HG03558 (cell line): ENCODE measurements at regions not wholly inside any gene's neighbourhood (a gene's known extent, or its start where the extent isn't known, plus 50 kb on each side); places are given as distances from the start of the nearest gene placed in this dataset.

Experiments
- ATAC-seq: cut with Tn5 transposase; IDR thresholded peaks from one replicate; pipeline ENCODE4 v1.9.1; 2021; ENCODE audit warnings: moderate number of reproducible peaks; ENCODE audit not compliant: unreplicated experiment; ENCODE audit errors: extremely low read depth

DNA sequence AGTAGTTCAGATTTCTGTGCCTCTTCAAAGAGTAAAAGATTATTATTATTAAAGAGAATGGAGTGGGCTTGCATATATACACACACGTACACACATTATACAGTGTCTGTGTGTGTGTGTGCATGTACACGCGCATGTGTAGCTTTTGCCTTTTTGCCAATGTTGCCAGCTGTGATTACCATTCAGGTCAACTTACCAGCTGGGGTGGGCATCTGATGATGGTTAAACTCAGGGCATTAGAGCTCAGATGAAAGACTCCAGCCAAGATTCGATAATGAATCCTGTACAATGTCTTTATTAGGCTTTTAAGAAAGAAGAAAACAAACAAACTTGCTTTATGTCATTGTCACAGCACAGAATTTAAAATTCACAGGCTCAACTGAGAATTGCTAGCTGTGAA lies 296.5 kb upstream of the DMAC1 start:
- no peak for ATAC-seq

GRCh38 chr9:8095672-8096086 lies 296.1 kb upstream of the DMAC1 start:
- ATAC-seq = no peak

- no peak for ATAC-seq
Measured at GRCh38 chr9:8088477-8088876, 288.9 kb upstream of the DMAC1 start.

GRCh38 chr9:8085986-8086385 lies 286.4 kb upstream of the DMAC1 start:
- ATAC-seq = no peak

DNA sequence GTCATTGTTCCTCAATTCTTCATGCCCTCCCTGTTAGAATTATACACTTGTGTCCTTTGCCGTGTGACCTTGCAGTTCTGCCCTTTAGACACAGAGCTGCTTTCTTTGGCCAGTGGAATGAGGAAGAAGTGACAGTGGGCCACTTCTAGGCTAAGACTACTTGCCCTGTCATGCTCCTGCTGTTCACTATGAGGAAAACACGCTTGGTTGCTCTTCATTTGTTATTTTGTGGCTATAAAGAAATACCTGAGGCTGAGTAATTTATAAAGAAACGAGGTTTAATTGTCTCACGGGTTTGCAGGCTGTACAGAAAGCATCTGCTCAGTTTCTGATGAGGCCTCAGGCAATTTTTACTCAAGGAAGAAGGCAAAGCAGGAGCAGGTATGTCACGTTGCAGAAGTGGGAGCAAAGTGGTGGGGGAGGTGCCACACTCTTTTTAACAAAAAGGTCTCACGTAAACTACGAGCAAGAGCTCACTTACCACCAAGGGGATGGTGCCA lies 279.1 kb upstream of the DMAC1 start:
- no peak for ATAC-seq

GRCh38 chr9:8074713-8075286 lies 275.2 kb upstream of the DMAC1 start:
- no peak for ATAC-seq

DNA sequence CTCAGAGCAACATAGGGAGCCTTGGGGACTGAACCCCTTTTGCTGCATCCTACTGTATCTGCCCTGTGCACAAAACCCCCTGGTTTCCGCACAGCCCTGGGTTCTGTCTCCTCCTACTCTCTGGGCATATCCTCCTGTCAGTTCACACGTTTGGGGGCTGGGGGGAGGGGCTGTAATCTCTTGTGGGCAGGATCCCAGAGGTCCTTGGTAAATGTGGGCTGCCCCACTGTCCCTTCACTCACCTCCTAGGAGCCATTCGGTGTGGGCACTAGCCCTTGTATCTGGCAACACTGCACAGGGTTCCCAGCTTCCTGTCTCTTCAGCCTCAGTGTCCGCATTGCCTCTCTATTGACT lies 271.8 kb upstream of the DMAC1 start:
- no peak for ATAC-seq

DNA sequence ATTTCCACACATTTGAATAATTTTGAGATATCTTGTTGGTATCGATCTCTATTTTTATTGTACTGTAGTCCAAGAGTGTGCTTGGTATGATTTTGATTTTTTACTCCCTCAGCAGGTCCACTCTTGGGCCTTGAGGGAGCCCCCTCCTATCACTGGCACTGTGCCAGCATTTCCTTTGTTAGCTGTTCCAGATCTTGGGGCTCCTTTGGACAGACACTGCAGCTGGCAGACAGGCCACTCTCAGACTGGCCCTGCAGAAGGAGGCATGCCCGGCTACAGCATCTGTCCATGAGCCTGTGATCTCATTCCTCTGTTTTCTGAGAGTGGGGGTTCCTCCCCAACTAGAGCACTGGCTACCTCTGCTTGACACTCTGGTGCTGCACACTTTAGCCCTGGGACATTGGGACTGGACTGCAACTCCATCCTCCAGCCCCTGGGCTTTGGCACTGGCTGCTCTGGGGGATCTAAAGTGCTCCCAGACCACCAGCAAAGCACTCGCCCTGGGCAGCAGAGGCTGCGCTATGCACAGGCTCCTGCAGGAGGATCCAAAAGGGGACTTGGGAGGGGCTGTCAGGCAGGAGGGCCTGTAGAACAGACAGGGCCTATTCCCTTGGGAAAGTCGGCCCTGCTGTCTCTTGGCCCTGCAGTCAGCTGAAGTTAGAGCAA lies 271.3 kb upstream of the DMAC1 start:
- no peak for ATAC-seq

- ATAC-seq = no peak
Measured at GRCh38 chr9:8062459-8062858, 262.9 kb upstream of the DMAC1 start.

DNA sequence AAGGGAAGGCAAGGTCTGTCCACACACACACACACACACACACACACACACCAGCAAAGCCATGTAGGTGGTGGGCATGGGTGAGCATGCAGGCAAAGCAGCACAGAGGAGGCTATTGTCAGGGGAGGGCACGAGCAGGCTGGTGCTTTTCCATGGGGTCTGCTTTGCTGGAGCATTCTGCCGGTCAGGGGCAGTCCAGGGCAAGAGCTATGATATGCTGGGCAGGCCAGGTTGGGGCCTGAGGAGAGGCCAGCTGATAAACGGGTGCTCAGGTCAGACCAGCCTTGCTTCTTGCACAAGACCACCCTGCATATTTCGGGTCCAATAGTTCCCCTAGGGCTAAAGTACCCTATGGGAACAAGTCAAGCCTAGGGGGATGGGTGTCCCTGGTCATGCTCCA lies 253.9 kb upstream of the DMAC1 start:
- ATAC-seq = no peak

GRCh38 chr9:8052991-8053390 lies 253.4 kb upstream of the DMAC1 start:
- no peak for ATAC-seq

DNA sequence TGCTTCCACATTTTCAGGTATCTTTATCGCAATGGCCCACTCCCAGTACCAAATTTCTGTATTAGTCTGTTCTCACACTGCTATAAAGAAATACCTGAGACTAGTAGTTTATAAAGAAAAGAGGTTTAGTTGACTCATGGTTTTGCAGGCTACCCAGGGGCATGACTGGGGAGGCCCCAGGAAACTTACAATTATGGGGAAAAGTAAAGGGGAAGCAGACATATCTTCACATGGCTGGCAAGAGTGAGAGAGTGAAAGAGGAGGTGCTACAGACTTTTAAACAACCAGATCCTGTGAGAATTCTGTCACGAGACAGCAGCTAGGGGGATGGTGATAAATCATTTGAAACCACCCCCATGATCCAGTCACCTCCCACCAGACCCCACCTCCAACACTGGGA lies 238.2 kb upstream of the DMAC1 start:
- ATAC-seq = no peak

- no peak for ATAC-seq
Measured at GRCh38 chr9:8036914-8037524, 237.4 kb upstream of the DMAC1 start.

DNA sequence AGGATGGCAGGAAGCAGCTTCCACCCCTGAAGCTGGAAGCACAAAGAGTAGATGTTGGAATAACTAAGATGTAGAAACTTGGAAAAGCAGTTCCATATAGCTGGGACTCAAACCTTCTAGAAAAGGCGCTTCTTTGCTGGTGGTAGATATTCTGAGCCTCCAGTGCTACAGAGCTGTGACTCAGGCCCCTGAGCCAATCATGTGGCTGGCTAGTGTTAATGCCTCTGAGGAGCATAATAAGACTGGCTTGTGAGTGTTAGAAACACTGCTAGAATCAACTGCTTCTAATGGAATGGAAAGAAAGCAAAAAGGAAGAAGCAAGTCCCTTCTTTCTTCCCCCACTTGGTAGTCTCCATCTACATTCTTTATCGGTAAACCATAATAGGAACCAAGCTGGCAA lies 234.2 kb upstream of the DMAC1 start:
- no peak for ATAC-seq

- ATAC-seq = no peak
Measured at GRCh38 chr9:8030095-8030494, 230.5 kb upstream of the DMAC1 start.

GRCh38 chr9:8027351-8027750 lies 227.8 kb upstream of the DMAC1 start:
- no peak for ATAC-seq

DNA sequence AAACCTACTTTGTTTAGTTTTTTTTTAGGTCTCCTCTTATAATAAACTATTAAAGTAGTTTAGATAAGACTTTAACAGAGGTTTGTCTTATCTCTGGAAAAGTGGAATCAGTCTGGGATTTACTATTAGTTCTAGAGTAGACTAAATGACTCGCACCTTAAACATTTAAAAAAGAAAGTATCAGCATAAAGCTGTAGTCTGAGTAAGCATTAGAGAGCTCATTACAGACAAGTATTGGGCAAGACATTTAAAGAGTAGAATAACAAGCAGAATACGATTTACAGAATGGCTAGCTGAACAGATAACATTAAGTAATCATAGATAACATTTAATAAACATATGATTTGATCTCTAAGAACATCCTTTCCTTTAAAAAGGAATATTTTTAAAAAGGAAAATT lies 226.0 kb upstream of the DMAC1 start:
- ATAC-seq = no peak

- no peak for ATAC-seq
Measured at GRCh38 chr9:8020186-8020585, 220.6 kb upstream of the DMAC1 start.

GRCh38 chr9:8019636-8020035 lies 220.1 kb upstream of the DMAC1 start:
- ATAC-seq = no peak

DNA sequence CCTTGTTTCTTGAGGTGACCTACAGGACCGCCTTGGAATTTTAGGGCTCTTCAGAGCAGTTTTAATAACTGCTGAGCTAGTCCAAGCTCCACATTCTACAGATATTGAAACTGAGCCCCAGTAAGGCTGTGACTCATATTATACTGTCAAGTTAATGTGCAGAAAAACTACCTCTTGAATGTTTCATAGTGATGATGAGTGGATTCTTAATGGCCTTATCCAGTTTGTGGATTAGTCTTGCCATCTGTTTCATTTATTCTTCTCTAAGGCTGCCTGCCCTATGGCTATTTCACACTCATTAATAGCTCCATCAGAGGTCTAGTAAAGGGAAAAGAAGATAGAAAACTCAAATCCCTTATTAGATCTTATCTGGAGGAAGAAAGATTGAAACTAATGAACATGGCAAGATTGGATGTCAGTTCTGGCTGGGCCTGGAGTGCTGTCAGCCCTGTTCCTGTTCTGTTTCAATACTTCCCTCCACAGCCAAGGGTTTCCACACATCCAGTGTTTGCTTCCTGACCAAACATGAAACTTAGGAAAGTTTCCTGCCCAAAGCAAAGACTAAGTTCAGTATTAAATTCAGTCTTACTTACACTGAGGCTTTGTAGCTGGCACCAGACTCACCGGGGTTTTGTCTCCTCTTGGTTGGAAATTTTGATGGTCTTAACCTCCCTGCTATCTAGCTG lies 215.6 kb upstream of the DMAC1 start:
- ATAC-seq = no peak

GRCh38 chr9:8012986-8013385 lies 213.4 kb upstream of the DMAC1 start:
- ATAC-seq = no peak
